HepG2 (cell line): ENCODE measurements at regions not wholly inside any gene's neighbourhood (a gene's known extent, or its start where the extent isn't known, plus 50 kb on each side); places are given as distances from the start of the nearest gene placed in this dataset.

Experiments used
- CBX1 ChIP-seq: IDR thresholded peaks from one replicate; pipeline ENCODE4 v1.6.1; 2016; ENCODE audit warnings: antibody characterized with exemption, low read depth
- MBNL3 ChIP-seq: fragments of 250-450 bp; sonication (Bioruptor Pico); conservative IDR thresholded peaks from 2 replicates; pipeline ENCODE4 v1.8.0; 2022; ENCODE audit warnings: mild to moderate bottlenecking, inconsistent platforms
- NFKBIZ ChIP-seq: IDR thresholded peaks from 2 replicates; pipeline ENCODE4 v1.6.1; 2018; ENCODE audit warnings: missing genetic modification reagents, missing compliant biosample characterization
- PLSCR1 ChIP-seq: sonication (generic); formaldehyde crosslinking; IDR thresholded peaks from 2 replicates; pipeline ENCODE4 v1.5.0; 2020; ENCODE audit warnings: missing genetic modification reagents, mild to moderate bottlenecking, borderline replicate concordance
- TOPORS ChIP-seq: sonication (generic); formaldehyde crosslinking; IDR thresholded peaks from 2 replicates; pipeline ENCODE4 v1.8.0; 2023; ENCODE audit warnings: mild to moderate bottlenecking, missing genetic modification reagents
- TSC22D2 ChIP-seq: sonication (generic); formaldehyde crosslinking; IDR thresholded peaks from 2 replicates; pipeline ENCODE4 v1.5.1; 2020; ENCODE audit warnings: missing genetic modification reagents, mild to moderate bottlenecking, borderline replicate concordance
- ZNF17 ChIP-seq: sonication (generic); formaldehyde crosslinking; IDR thresholded peaks from 2 replicates; pipeline ENCODE4 v1.5.0; 2020; ENCODE audit warnings: mild to moderate bottlenecking, missing genetic modification reagents
- ZNF20 ChIP-seq: sonication (generic); formaldehyde crosslinking; IDR thresholded peaks from 2 replicates; pipeline ENCODE4 v1.4.0; 2020; ENCODE audit warnings: mild to moderate bottlenecking, moderate library complexity, missing genetic modification reagents
- ZNF660 ChIP-seq: sonication (generic); formaldehyde crosslinking; IDR thresholded peaks from 2 replicates; pipeline ENCODE4 v1.5.1; 2020; ENCODE audit warnings: mild to moderate bottlenecking, low read depth, missing genetic modification reagents, borderline replicate concordance
- ZNF672 ChIP-seq: sonication (generic); formaldehyde crosslinking; IDR thresholded peaks from 2 replicates; pipeline ENCODE4 v1.8.1; 2022; ENCODE audit warnings: missing genetic modification reagents
- TF ChIP-seq, protein P1 (sequence below): sonication (generic); formaldehyde crosslinking; IDR thresholded peaks from one replicate; pipeline ENCODE4 v1.5.1; 2020; ENCODE audit warnings: mild to moderate bottlenecking, missing genetic modification reagents; ENCODE audit errors: not compliant biosample characterization
- TF ChIP-seq, protein P2 (sequence below): IDR thresholded peaks from 2 replicates; pipeline ENCODE4 v1.6.1; 2016; ENCODE audit warnings: missing compliant biosample characterization, missing genetic modification reagents, borderline replicate concordance

GRCh38 chr12:102763061-102763460 is 154.0 kb downstream of the PAH start (continued):
- TF ChIP-seq, protein P1, sequence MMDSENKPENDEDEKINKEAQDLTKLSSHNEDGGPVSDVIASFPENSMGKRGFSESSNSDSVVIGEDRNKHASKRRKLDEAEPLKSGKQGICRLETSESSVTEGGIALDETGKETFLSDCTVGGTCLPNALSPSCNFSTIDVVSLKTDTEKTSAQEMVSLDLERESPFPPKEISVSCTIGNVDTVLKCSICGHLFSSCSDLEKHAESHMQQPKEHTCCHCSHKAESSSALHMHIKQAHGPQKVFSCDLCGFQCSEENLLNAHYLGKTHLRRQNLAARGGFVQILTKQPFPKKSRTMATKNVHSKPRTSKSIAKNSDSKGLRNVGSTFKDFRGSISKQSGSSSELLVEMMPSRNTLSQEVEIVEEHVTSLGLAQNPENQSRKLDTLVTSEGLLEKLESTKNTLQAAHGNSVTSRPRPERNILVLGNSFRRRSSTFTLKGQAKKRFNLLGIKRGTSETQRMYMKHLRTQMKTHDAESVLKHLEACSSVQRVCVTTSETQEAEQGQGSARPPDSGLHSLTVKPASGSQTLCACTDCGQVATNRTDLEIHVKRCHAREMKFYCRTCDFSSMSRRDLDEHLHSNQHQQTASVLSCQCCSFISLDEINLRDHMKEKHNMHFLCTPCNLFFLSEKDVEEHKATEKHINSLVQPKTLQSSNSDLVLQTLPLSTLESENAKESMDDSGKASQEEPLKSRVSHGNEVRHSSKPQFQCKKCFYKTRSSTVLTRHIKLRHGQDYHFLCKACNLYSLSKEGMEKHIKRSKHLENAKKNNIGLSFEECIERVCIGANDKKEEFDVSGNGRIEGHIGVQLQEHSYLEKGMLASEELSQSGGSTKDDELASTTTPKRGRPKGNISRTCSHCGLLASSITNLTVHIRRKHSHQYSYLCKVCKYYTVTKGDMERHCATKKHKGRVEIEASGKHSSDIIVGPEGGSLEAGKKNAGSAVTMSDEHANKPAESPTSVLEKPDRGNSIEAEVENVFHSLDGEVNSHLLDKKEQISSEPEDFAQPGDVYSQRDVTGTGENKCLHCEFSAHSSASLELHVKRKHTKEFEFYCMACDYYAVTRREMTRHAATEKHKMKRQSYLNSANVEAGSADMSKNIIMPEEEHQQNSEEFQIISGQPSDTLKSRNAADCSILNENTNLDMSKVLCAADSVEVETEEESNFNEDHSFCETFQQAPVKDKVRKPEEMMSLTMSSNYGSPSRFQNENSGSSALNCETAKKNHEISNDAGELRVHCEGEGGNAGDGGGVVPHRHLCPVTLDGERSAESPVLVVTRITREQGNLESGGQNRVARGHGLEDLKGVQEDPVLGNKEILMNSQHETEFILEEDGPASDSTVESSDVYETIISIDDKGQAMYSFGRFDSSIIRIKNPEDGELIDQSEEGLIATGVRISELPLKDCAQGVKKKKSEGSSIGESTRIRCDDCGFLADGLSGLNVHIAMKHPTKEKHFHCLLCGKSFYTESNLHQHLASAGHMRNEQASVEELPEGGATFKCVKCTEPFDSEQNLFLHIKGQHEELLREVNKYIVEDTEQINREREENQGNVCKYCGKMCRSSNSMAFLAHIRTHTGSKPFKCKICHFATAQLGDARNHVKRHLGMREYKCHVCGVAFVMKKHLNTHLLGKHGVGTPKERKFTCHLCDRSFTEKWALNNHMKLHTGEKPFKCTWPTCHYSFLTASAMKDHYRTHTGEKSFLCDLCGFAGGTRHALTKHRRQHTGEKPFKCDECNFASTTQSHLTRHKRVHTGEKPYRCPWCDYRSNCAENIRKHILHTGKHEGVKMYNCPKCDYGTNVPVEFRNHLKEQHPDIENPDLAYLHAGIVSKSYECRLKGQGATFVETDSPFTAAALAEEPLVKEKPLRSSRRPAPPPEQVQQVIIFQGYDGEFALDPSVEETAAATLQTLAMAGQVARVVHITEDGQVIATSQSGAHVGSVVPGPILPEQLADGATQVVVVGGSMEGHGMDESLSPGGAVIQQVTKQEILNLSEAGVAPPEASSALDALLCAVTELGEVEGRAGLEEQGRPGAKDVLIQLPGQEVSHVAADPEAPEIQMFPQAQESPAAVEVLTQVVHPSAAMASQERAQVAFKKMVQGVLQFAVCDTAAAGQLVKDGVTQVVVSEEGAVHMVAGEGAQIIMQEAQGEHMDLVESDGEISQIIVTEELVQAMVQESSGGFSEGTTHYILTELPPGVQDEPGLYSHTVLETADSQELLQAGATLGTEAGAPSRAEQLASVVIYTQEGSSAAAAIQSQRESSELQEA (CRISPR knock-in tag) = no peak
- TF ChIP-seq ZNF20 (no peak), NFKBIZ (no peak), PLSCR1 (CRISPR knock-in tag) (no peak), MBNL3 (CRISPR knock-in tag) (no peak), ZNF672 (CRISPR knock-in tag) (no peak), ZNF17 (CRISPR knock-in tag) (no peak), ZNF660 (CRISPR knock-in tag) (no peak), TOPORS (no peak), CBX1 (no peak), TSC22D2 (no peak)
- TF ChIP-seq, protein P2, sequence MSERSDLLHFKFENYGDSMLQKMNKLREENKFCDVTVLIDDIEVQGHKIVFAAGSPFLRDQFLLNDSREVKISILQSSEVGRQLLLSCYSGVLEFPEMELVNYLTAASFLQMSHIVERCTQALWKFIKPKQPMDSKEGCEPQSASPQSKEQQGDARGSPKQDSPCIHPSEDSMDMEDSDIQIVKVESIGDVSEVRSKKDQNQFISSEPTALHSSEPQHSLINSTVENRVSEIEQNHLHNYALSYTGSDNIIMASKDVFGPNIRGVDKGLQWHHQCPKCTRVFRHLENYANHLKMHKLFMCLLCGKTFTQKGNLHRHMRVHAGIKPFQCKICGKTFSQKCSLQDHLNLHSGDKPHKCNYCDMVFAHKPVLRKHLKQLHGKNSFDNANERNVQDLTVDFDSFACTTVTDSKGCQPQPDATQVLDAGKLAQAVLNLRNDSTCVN = no peak
